ENCODE measurements at regions not wholly inside any gene's neighbourhood (a gene's known extent, or its start where the extent isn't known, plus 50 kb on each side); places are given as distances from the start of the nearest gene placed in this dataset.

GRCh38 chr4:116862592-116862991 is 222.8 kb downstream of the TRAM1L1 start:
- no peaks in the 10 kb centered on the region for H3K23me2 ChIP-seq (ENCODE audit: insufficient read length, low read depth, low read length, poor library complexity, severe bottlenecking)
- H2BK12ac ChIP-seq (ENCODE audit: insufficient read length, low read depth, low read length), result no peak overlapping the region
- H3K9ac ChIP-seq (ENCODE audit: extremely low read depth, insufficient read length, low read length), result no peak overlapping the region
- no peaks in the 10 kb centered on the region for H3K79me1 ChIP-seq (ENCODE audit: insufficient read depth, low read depth, low read length, poor library complexity, severe bottlenecking)
- no peaks in the 10 kb centered on the region for H3K4me1 ChIP-seq (ENCODE audit: insufficient read depth, low read length)
- no peak overlapping the region for H3K23ac ChIP-seq (ENCODE audit: insufficient read length, low read depth, low read length)
- no peak overlapping the region for H3T11ph ChIP-seq (ENCODE audit: low read length)
- no peaks in the 10 kb centered on the region for H4K20me1 ChIP-seq (ENCODE audit: control insufficient read depth, insufficient read depth, insufficient read length)
- no peaks in the 10 kb centered on the region for H3K36me3 Mint-ChIP-seq (ENCODE audit: insufficient read depth in 1 of 3, low read depth in 3 of 3)
- WGBS (ENCODE audit: extremely low coverage, insufficient read length, low lambda C conversion rate), result no CpG with 5 or more reads among the region's 1 CpG
- no peak overlapping the region for H3K14ac ChIP-seq (ENCODE audit: insufficient read depth, low read length)
- TF ChIP-seq, protein P1, sequence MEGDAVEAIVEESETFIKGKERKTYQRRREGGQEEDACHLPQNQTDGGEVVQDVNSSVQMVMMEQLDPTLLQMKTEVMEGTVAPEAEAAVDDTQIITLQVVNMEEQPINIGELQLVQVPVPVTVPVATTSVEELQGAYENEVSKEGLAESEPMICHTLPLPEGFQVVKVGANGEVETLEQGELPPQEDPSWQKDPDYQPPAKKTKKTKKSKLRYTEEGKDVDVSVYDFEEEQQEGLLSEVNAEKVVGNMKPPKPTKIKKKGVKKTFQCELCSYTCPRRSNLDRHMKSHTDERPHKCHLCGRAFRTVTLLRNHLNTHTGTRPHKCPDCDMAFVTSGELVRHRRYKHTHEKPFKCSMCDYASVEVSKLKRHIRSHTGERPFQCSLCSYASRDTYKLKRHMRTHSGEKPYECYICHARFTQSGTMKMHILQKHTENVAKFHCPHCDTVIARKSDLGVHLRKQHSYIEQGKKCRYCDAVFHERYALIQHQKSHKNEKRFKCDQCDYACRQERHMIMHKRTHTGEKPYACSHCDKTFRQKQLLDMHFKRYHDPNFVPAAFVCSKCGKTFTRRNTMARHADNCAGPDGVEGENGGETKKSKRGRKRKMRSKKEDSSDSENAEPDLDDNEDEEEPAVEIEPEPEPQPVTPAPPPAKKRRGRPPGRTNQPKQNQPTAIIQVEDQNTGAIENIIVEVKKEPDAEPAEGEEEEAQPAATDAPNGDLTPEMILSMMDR (conservative IDR thresholded peaks at IDR 0.05), result no peak
- no peak overlapping the region for H4K5ac ChIP-seq (ENCODE audit: insufficient read length, low read depth, low read length)
- H3K4ac ChIP-seq (ENCODE audit: low read depth, low read length), result no peak overlapping the region
- no peak overlapping the region for H3K27ac ChIP-seq (ENCODE audit: insufficient read length, low read depth, low read length)
- no peak overlapping the region for H3K4me2 ChIP-seq (ENCODE audit: insufficient read depth, insufficient read length, low read length)
- H2AFZ ChIP-seq (ENCODE audit: low read length), result no peak overlapping the region
- no peaks in the 10 kb centered on the region for H3K9me3 ChIP-seq (ENCODE audit: control insufficient read depth, low read depth, low read length)
- no peak overlapping the region for H4K8ac ChIP-seq (replicated peaks; ENCODE audit: insufficient read length, low read depth, low read length)
- no peak overlapping the region for H2BK120ac ChIP-seq (ENCODE audit: low read depth, low read length, poor library complexity, severe bottlenecking)
- DNase-seq, result no peak
- no peaks in the 10 kb centered on the region for H3K27me3 Mint-ChIP-seq (ENCODE audit: low read depth)
- H3K79me2 ChIP-seq (ENCODE audit: insufficient read depth, low read length), result no peaks in the 10 kb centered on the region
- no peak overlapping the region for H4K91ac ChIP-seq (ENCODE audit: insufficient read length, low read depth, low read length)
- H2BK5ac ChIP-seq (ENCODE audit: insufficient read length, low read length), result no peak overlapping the region
- H3K27ac Mint-ChIP-seq, result no peak overlapping the region
- H3K4me1 Mint-ChIP-seq, result no peaks in the 10 kb centered on the region
- no peaks in the 10 kb centered on the region for H3K9me3 Mint-ChIP-seq
- no peak overlapping the region for H2BK20ac ChIP-seq (ENCODE audit: low read depth, low read length, poor library complexity, severe bottlenecking)
- no peaks in the 10 kb centered on the region for H3K27me3 ChIP-seq (ENCODE audit: insufficient read depth, low read length)
- no peak overlapping the region for H3K18ac ChIP-seq (ENCODE audit: insufficient read length, low read depth, low read length)
- H2BK15ac ChIP-seq (ENCODE audit: low read depth, low read length), result no peak overlapping the region
- no peak overlapping the region for H3K56ac ChIP-seq (ENCODE audit: insufficient read length, low read depth, low read length)
- no peak overlapping the region for H2AK5ac ChIP-seq (ENCODE audit: insufficient read length, low read length)
- no peak overlapping the region for H3K4me3 Mint-ChIP-seq
